Retina (tissue), 1 donor: ENCODE measurements at regions not wholly inside any gene's neighbourhood (a gene's known extent, or its start where the extent isn't known, plus 50 kb on each side); places are given as distances from the start of the nearest gene placed in this dataset.

Source experiments
- DNase-seq: peaks from one replicate; pipeline ENCODE4 v3.0.0-alpha.2; 2016

DNA sequence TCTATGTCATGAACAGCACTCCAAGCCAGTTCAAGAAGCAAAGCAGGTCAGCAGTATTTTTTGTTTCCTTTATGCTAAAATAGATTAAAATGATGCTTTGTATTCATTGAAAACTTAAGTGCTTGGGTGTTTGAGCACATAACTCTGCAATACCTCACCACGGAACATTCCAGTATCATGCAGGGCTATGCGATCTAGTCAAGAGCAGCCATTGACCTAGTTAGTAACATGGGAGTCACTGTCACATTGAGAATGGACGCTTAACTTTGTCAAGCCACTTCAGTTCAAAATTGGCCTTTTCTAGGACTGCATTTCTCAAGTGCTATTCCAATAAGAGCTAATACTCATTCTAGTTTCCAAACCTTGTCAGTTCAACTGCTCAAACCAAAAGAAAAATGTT is 160.1 kb upstream of the FSTL5 start:
- DNase-seq = no peak

DNA sequence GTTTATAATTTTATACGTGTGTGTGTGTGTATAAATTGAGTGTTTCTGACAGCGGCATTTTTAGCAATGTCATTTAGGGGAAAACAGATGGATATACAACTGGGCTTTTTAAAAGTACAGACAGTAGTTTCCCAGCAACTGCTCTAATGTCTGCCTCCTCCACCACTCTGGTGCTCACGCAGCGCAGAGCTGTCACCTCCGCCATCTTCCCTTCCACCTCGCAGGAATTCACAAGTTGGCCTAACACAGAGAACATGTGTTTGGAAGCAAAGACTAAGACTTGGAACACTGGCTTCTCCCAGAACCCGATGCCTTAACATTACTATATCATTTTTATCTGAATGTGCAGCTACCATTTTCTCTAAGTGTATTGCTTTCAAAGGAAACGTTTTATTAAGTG is 158.3 kb upstream of the FSTL5 start:
- no peak for DNase-seq

DNA sequence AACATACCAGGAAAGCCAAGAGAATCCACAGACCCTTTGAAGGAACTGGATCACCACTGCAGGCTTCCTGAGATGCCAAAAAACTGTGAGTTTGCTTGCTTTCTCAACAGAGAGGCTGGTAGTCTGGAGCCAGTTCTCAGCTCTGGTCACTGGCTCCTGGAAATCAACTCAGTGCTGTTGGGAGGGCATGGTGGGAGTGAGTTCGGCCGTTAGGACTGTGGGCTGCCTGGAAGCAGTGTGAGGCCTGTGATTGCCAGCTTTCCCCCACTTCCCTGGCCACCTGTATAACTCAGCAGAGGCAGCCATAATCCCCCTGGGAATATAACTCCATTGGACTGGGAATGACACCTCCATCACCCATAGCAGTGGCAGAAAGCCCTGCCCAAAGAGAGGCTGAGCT is 122.0 kb upstream of the FSTL5 start:
- no peak for DNase-seq

DNA sequence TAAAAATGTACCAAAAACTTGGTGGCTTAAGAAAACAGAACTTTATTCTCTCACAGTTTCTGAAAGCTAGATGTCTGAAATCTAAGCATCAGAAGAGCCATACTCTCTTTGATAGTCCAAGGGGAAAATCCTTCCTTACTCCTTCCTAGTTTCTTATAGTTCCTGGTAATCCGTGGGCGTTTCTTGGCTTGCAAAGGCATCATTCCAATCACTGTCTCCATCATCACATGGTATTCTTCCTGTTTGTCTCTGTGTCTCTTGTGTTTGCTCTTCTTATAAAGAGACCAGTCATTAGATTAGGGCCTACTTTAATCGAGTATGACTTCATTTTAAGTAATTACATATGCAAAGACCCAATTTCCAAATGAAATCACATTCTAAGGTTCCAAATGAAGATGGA is 118.9 kb upstream of the FSTL5 start:
- no peak for DNase-seq

DNA sequence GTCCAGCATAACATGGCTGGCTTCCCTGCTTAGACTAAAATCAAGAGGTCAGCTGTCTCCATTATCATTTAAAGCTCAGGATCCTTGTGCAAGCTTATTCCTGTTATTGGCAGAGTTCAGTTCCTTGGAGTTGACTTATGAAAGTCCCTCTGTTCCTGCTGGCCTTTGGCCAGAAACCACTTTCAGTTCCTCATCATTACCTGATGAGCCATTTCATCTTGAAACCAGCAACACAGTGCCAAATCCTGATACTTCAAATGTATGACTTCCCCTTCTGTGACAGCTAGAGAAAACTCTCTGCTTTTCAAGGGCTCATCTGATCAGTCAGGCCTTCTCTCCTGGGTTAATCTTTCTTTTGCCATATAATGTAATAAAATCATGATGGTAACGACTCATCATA is 110.6 kb upstream of the FSTL5 start:
- no peak for DNase-seq

DNA sequence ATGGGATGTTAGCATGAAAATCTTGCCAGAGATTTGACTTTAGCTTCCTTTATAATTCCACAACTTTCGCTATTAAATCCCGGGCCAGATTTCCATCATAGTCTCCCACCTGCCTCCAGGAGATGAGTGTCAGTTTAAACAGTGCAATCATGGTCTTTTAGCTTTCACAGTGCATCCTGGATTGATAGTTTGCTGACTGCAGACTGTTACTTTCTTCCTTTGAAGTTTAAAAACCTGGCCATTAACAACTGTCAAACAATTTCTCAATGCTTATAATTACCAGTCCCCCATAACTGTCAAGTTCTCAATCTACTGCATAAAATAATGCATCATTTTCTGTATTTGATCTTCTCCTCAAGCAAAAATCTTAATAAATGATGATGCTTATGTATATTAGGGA is 108.4 kb upstream of the FSTL5 start:
- no peak for DNase-seq

DNA sequence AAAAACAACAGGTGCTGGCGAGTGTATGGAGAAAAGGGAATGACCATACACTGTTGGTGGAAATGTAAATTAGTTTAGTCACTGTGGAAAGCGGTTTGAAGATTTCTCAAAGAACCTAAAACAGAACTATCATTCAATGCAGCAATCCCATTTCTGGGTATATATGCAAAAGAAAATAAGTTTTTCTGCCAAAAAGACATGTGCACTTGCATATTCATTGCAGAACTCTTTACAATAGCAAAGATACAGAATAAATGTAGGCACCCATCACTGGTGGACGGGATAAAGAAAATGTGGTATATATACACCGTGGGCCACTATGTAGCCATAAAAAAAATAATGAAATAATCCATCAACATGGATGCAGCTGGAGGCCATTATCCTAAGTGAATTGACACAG is 105.1 kb upstream of the FSTL5 start:
- DNase-seq = no peak

DNA sequence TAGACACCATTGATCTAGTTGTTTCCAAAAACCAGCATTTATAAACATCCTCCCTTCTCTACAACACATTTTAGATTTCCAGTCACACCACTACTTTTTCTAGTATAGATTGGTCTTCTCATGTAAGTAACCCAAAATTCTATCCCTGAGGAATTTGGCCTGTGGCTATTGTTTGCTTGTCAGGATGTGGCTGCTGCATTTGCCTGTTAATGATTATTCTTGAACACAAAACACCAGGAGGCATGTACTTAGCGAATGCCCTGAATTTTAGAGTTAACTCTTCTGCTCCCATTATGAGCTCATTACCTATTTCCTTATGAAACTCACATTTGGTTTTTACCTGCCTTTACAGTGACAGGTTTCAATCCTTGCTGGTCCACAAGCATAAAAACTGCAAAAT is 102.0 kb upstream of the FSTL5 start:
- DNase-seq = no peak

DNA sequence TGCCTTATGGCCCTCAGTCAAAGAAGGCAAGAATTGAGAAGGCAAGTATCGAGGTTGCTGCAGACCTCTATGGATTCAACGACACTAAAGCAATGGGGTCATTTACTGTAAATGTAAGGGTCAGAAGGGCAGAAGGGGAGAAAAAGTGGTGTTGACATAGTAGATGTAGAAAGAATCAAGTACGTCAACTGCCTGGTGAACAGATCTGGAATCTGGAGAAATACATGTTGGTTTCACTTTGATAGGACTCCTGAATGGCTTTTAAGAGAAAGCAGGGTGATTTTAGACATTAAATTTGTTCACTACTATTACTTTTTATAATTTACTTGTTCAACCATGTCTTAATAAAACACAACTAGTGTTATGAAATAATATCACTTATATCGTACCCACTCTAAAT is 81.3 kb upstream of the FSTL5 start:
- no peak for DNase-seq

DNA sequence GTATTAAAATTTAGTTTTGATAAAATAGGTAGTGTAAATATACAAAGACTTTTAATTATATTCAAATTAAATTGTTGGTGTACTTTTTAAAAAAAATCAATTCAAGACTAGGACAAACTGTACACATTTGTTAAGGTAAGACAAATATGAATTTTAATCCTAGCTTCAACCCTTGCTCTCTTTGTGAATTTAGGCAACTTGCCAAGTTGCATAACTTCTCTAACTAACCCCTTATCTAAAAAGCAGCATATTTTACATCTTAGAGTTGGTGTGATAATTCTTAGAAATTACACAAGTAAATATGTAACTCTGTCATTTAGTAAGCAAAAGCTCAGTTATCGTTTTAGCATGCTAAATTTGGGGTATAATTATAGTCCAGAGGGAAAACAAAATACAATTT is 78.1 kb upstream of the FSTL5 start:
- DNase-seq = no peak

DNA sequence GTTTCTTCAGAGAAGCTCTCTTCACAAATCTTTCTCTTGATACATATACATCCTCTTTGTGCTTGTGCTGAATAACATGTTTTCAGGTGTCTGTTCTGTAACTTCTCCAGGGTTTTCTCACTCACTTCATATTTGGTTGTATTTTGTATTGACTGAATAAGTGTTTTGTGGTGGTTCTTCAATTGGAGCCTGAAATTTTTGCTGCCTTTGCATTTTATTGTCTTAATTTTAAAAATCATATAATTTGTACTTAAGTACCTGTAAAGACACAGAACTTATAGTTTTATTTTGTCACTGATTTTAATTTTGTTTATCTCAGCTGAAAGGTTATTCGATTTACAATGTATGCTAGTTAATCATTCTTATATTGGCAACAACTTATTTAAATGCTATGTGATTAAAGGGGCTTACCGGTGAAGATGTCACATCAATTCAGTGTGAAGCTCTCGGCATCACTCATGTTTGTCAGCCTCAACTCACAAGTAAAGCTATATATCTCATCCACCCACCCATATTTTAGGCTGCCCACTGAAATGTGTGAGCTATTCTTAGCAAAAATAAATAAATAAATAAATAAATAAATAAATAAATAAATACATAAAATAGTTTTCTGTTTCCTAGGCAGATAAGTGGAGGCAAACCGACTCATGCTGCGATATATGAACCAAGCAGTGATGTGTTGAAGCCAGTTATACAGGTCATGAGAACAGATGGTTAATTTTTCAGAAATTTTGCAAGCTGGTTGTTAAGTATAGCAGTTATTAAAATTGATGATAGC is 76.4 kb upstream of the FSTL5 start:
- no peak for DNase-seq

DNA sequence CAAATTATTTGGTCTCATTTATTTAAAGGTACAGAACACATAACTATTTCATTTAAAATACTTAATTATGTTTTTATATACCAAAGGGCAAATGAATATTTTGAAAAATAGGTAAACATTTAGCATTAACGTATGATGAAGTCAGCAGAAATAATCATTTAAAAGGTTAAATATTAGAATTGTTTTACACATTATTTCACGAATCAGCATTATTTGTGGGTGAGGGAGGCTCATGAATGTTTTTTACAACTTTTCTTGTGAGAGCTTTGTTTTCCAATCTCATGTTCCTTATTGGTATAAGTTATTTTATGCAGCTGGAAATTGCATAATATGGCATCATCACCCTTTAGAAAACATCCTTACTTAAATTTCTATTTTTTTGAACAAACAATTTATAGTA is 73.9 kb upstream of the FSTL5 start:
- no peak for DNase-seq

DNA sequence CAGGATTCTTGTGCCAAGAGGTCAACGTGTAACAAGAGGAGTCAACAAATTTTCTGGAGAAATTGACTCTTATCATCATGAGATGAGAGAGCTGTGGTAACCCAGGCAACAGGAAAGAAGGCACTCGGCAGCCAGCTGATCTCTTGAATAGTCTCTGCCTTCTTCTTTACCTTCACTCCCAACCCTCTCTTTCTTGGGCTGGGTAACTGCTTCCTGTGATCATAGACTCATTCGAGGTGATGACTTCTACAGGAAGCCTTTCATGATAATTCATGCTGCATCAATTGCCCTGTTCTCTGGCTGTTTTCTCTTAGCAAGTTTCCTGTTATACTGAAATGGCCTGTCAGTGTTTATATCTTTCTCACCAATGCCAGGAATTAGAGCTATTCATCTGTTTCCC is 70.8 kb upstream of the FSTL5 start:
- no peak for DNase-seq

DNA sequence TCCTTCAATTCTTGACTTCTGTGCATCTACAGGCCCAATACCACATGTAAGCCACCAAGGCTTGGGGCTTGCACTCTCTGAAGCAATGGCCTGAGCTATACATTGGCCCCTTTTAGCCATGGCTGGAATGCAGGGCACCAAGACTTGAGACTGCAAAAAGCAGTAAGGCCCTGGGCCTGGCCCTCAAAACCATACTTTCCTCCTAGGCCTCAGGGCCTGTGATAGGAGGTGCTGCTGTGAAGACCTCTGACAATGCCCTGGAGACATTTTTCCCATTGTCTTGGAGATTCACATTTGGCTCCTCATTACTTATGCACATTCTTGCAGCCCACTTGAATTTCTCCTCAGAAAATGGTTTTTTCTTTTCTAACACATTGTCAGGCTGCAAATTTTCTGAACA is 68.5 kb upstream of the FSTL5 start:
- no peak for DNase-seq

DNA sequence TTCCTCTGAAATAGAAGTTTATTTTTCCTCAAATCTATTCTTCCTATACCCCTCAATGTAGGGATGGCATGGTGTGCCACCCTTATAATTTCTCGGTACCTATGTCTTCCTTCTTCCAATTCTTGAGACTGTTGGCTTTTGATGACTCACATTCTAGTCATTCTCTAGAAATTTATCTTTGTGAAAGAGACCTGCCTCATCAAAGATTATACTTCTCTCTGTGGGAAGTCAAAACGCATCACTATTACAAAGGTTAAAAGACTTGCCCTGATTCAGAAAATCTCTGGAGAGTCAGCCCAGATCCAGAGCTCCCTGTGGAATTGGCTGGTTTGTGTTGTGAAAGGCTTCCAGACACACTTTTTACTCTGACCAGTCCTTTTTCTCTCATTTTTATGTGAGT is 65.9 kb upstream of the FSTL5 start:
- DNase-seq = no peak

DNA sequence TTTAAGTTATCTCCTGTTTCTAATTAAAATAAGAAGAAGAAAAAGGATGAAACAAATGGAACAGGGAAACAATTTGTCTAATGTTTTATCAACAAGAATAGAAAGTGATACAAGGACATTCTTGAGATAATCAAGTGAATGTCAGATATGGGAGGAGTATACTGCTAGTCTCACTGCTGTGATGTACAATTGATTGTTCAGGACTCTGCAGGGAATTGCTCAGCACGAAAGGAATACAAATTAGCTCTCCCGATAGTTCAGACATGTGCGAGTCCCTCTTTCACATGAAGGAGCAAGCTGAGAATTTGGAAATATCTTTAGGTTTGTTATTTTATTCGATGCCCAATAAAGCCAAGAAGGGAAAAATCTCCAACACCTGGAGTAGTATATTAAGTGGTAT is 57.3 kb upstream of the FSTL5 start:
- DNase-seq = no peak
